NOMO-1 treated with DMSO at 0.1 percent for 48 hours (cell line): ENCODE measurements at regions not wholly inside any gene's neighbourhood (a gene's known extent, or its start where the extent isn't known, plus 50 kb on each side); places are given as distances from the start of the nearest gene placed in this dataset.

Experiments
- DNase-seq: peaks from one replicate; lab custom pipeline; 2025; ENCODE audit not compliant: unreplicated experiment; lab: John Stamatoyannopoulos, UW

DNA sequence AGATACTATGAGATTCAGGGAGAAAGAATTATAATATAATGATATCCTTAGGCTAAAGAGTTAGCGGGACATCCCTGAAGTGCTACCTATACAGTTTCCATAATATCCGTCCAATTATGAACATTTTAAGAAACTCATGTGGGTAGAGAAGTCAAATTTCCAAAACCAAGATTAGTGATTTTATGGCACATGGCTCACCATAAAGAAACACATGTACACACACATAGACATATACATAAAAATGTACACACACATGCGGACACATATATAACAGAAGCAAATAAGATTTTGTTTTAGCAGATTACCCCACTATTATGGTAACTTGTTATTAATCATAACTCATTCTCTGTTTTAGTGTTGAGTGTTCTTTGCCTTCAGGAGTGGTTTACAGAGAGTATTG lies 566.7 kb upstream of the NEGR1 start:
- no peak for DNase-seq

DNA sequence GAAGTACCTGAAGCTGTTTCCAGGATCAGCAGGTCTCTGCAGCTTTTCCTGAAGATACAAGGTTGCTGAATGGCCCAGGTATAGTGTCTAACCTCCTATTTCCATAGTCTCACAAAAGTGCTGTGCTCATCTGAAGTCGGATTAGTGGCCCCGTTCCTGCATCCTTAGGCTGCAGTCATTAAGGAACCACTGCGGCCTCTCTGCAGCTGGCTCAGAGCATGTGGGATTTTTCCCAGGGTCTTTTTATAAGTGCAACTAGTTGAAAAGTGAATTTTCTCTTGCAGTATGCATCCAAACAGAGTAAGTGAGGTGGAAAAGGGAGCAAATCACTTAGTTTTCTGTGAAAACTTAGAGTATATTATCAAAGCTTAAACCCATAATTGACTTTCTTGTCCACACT lies 565.3 kb upstream of the NEGR1 start:
- DNase-seq = no peak

GRCh38 chr1:72846476-72847278 lies 564.3 kb upstream of the NEGR1 start:
- no peak for DNase-seq

- DNase-seq = peak; percentile 48
Measured at GRCh38 chr1:72845981-72846380, 563.6 kb upstream of the NEGR1 start.

DNA sequence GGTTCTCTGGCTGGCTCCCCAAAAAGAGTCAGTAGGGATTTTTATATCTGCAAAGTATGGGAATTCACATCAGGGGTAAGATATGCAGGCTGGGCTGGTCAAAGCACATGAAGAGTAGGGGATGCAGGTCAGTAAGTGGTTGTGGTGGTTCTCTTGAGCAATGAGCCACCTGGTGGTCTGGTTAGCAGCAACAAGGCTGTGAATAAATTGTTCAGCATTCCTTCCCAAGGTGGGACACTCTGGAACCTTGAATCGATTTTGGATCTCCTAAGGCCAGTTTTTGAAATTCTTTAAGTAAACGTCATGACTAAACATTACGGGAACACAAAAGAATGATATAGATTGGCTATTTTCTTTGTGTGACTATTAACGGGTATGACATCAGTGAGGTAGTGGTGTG lies 563.0 kb upstream of the NEGR1 start:
- no peak for DNase-seq

GRCh38 chr1:72837781-72838180 lies 555.4 kb upstream of the NEGR1 start:
- no peak for DNase-seq

DNA sequence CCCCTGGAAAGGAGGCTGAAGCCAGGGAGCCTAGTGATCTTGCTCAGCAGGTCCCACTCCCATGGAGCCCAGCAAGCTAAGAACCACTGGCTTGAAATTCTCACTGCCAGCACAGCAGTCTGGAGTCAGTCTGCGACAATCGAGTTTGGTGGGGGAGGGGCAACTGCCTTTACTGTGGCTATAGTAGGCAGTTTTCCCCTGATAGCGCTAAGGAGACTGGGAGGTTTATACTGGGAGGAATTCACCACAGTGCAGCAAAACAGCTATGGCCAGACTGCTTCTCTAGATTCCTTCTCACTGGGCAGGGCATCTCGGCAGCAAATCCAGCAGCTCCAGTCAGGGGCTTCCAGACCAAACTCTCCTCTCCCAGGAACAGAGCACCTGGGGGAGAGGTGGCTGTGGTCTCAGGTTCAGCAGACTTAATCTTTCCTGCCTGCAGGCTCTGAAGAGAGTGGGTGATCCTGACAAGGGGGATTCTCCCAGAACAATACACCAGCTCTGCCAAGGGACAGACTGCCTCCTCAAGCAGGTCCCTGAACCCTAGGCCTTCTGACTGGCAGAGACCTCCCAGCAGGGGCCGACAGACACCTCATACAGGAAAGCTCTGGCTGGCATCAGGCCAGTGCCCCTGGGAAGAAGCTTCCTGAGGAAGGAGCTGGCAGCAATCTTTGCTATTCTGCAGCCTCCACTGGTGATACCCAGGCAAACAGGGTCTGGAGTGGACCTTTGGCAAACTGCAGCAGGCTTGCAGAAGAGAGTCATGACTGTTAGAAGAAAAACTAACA lies 548.5 kb upstream of the NEGR1 start:
- DNase-seq = no peak

GRCh38 chr1:72827278-72827677 lies 544.9 kb upstream of the NEGR1 start:
- DNase-seq = peak; percentile 41

DNA sequence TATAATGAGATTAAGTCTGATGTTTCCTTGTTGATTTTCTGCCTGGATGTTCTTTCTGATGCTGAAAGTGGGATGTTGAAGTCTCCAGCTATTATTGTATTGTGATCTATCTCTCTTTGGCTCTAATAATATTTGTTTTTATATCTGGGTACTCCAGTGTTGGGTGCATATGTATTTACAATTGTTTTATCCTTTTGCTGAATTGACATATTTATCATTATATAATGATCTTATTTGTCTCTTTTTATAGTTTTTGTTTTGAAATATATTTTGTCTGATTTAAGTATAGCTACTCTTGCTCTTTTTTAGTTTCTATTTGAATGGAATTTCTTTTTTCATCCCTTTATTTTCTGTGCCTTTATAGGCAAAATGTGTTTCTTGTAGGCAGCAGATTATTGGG lies 522.2 kb upstream of the NEGR1 start:
- no peak for DNase-seq

DNA sequence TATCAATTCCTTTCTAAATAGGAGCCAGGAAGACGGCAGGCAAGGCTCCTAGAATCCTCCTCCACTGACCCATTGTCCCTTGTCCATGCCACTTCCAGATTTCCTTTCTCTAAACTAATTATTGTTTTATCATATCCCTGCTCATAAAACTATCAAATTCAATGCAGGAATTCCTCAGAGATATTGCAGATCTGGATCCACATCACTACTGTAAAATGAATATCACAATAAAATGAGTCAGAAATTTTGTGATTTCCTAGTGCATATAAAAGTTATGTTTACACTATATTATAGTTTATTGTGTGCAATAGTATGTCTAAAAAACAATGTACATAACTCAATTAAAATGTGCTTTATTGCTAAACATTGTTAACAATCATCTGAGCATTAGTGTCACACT lies 498.7 kb upstream of the NEGR1 start:
- DNase-seq = no peak

GRCh38 chr1:72780212-72780611 lies 497.9 kb upstream of the NEGR1 start:
- DNase-seq = no peak

DNA sequence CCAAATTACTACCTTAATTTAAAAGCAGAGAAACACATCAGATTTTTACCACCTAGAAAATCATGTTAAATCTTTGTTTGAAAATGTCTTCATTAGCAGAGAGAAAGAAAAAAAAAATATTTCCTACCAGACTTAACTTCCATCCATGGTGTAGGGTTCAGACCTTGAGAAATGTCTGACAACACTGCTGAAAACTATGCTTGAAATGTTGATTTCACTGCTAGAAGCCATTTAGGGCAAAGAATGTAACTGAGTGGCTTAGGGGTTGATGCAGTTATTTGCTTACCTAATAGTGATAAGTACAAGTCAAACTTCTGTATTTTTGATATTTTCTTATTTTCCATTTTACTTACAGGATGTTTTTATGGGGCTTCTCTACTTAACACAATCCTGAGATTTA lies 495.6 kb upstream of the NEGR1 start:
- no peak for DNase-seq

DNA sequence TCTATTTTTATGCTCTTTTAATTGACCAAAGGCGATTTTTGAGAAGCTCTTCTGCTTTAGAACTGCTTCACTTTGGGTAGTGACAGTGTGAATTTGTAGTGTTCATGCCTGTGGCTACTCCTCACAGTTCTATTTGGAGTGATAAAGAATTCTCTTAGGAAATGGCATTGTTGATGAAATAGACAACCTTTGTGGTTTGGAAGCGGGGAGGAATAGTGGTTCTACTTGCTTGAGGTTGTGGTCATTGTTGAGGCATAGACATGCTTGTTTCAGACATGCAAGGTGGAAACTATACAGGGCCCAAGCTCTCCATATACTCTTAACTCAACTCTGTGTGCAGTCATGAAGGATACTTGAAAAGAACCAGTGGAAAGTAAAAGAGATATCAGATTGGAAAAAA lies 481.1 kb upstream of the NEGR1 start:
- no peak for DNase-seq

- DNase-seq = no peak
Measured at GRCh38 chr1:72759486-72759885, 477.1 kb upstream of the NEGR1 start.

GRCh38 chr1:72757843-72758242 lies 475.5 kb upstream of the NEGR1 start:
- DNase-seq = no peak

DNA sequence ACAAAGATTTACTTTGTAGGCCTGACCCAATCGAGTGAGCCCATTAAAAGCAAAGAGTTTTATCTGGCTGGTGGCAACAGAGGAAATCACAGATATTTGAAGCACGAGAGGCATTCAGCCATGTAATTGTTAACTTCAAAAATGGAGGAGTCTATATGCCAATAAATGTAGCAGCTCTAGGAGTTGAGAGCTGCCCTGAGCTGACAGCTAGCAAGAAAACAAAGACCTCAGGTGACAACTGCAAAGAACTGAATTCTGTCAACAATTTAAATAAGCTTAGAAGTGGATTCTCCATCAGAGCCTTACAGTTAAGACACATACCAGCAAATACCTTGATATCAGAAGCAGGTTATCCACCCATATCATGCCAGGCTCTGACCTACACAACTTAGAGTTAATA lies 463.1 kb upstream of the NEGR1 start:
- DNase-seq = no peak

DNA sequence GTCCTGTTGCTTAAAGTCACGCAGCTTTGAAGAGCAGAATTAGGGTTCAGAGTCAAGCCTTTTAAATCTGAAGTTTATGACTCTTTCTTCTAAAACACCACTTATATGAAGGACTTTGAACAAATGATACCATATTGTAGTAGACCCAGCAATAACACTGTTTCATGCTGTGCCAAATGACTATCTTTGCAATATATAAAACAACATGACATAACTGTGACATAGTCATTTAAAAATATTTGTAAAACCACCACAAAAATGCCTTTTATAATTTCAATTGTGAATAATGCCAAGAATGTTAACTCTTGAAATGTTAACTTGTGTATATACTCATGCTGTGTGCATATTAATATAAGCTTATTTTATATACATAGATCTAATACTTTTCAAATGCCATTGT lies 452.1 kb upstream of the NEGR1 start:
- DNase-seq = no peak

GRCh38 chr1:72724951-72725861 lies 442.9 kb upstream of the NEGR1 start:
- DNase-seq = no peak

- DNase-seq = no peak
Measured at GRCh38 chr1:72705921-72706320, 423.6 kb upstream of the NEGR1 start.

DNA sequence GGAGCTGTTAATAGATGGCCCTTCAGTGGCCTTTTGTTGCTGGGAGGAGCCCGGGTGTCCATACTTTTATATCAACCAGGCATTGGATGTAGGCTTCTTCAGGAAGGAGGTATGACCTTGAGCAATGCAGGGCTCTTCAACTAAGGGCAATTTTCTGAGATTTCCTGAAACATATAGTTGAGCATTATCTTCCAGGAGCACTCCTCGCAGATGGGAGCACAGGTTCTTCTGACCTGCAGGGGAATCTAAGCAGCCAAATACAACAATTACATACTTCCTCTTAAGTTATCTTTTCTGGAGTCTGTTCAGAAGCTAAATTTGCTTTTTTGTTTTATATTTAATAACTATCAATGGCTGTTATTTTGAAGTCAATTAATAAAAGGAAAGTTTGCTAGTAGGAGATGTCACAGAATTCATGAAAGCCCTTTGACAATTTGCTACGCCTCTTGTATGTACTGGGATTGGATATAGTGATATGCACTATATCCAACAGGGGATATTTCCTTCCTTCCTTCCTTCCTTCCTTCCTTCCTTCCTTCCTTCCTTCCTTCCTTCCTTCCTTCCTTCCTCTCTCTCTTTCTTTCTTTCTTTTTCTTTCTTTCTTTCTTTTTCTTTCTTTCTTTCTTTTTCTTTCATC lies 422.6 kb upstream of the NEGR1 start:
- DNase-seq = no peak

GRCh38 chr1:72697410-72697809 lies 415.1 kb upstream of the NEGR1 start:
- DNase-seq = no peak
